Activated CD8-positive, alpha-beta memory T cell treated with anti-CD3 and anti-CD28 coated beads for 36 hours (primary cell): ENCODE measurements at regions not wholly inside any gene's neighbourhood (a gene's known extent, or its start where the extent isn't known, plus 50 kb on each side); places are given as distances from the start of the nearest gene placed in this dataset.
"Not testable (repeated sequence)": the region's sequence is repeated elsewhere in the genome, so short reads cannot be mapped to it uniquely, and the experiment has no call there.

Experiments used
- CTCF ChIA-PET: fragments of 350-600 bp; sonication (Branson Sonifier 250); formaldehyde crosslinking; loops from one replicate; lab custom pipeline; 2021; ENCODE audit warnings: antibody characterized with exemption; lab: Charles Lee
- POLR2A ChIA-PET: fragments of 350-600 bp; sonication (Branson Sonifier 250); formaldehyde crosslinking; loops from one replicate; lab custom pipeline; 2021; ENCODE audit warnings: antibody characterized with exemption; lab: Charles Lee

DNA sequence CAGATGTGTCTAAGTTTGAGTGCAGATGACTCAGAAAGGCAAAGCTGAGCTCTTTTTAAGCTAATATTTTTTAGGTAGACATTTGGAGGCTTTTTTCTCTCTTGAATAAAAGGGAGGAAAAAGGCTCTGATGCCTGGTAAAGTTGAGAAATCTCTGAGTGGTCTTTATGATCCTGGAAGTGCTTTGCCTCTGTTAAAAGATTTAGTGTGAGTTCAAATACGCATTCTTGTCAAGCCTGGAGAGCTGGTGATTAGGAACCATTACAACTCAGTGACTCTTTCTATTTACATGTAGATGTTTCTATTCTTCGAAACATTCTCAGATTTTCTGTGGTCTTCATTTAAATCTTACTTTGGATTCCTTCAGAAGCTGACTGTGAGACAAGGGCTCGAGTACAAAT is 143.4 kb upstream of the MED14 start:
- CTCF ChIA-PET, result no interaction called here

DNA sequence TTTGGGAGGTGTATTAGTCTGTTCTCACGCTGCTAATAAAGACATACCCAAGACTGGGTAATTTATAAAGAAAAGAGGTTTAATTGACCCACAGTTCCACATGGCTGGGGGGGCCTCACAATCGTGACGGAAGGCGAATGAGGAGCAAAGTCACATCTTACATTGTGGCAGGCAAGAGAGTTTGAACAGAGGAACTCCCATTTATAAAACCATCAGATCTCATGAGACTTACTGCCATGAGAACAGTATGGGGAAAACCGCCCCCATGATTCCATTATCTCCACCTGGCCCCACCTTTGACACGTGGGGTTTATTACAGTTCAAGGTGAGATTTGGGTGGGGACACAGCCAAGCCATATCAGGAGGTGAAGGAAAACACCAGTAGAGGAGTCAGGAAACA is 143.8 kb upstream of the MED14 start:
- POLR2A ChIA-PET, CTCF ChIA-PET: not testable (repeated sequence)

More for the DNA sequence above, 143.4 kb upstream of the MED14 start:
- POLR2A ChIA-PET, result no interaction called here

DNA sequence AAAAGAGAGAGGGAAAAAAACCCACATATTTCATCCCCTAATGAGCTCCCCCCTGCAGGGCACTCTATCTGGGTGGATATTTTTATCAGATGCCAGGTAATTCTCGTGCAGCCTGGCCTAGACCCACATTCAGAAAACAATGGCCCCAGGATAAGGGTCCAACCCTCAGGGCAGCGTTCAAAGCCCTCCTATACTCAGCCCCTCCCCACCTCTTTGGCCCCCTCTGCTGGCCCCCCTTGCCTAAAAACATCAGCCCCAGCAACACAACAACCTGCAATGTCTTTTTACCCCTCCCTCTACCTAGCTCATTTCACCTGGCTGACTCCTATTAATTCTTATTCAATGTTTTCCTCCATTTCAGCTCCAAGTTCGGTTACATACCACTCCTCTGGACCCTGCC is 145.4 kb upstream of the MED14 start:
- ChIA-PET CTCF (interaction anchor here (0.5 kb wide), 1 partner anchor 40 kb away, joined by 3 read pairs; no protein-coding TSS in a partner anchor), POLR2A (no interaction called here)

DNA sequence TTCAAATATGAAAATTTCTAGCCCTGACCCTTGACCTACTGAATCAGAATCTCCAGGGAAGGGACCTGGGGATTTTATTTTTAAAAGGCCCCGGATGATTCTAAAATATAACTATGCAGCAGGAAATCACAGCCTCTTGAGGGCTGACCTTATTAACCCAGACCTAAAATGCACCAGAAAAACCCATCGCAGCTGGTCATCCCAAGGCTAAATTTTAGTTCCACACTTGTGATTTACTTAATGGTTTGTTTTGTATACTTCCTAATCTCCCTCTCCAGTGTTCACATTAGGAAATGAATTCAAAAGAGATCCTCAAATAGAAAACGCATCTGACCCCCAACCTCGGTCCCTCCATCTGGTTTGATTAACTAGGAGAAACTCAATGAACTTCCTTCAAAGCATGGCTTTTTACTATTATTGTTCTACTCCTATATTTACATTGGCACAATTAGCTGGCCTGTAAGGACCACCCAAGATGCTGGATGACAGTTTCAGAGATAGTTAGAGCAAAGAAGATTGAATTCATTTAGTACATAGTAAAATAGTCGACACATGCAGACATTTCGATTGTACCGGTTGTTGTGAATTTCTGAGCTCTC is 147.8 kb upstream of the MED14 start:
- CTCF ChIA-PET, result no interaction called here
- POLR2A ChIA-PET, result no interaction called here

DNA sequence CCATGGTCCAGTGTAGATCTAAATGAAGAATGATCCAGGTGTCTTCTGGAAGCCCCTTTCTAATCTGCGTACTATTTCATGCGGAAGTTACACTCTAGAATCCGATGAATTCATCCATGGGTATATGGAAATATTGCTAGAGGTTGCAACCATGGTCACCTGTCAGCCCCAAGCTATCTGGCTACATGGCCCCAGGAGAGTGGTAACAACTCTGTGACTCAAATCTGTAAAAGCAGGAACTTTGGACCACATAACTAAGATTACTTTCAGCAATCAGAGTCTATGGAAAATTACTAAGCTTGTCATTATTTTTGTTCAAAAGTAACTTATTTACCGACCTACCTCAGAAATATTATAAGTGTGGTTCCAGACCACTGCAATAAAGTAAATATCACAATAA is 150.6 kb upstream of the MED14 start:
- ChIA-PET CTCF (no interaction called here), POLR2A (no interaction called here)

DNA sequence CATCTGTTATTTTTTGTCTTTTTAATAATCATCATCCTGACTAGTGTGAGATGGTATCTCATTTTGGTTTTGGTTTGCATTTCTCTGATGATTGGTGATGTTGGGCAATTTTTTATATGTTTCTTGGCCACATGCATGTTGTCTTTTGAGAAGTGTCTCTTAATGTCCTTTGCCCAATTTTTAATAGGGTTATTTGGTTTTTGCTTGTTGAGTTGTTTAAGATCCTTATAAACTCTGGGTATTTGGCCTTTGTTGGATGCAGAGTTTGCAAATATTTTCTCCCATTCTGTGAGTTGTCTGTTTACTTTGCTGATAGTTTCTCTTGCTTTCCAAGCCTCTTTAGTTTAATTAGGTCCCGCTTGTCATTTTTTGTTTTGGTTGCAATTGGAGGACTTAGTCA is 152.1 kb upstream of the MED14 start:
- CTCF ChIA-PET, result no interaction called here

DNA sequence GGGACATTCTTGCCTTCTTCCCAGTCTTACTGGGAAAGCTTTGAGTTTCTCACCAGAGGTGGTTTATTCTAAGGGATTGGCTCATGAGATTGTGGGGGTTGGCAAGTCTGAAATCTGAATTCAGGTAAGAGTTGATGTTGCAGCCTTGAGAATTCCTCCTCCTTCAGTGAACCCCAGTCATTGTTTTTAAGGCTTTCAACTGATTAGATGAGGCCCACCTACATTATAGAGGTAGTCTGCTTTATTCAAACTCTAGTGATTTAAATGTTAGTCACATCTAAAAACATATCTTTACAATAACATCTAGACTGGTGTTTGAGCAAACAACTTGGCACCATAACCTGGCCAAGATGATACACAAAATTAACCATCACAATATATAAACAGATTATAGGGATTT is 156.5 kb upstream of the MED14 start:
- CTCF ChIA-PET, result no interaction called here
- POLR2A ChIA-PET, result no interaction called here

More for the DNA sequence above, 152.1 kb upstream of the MED14 start:
- POLR2A ChIA-PET, result no interaction called here

DNA sequence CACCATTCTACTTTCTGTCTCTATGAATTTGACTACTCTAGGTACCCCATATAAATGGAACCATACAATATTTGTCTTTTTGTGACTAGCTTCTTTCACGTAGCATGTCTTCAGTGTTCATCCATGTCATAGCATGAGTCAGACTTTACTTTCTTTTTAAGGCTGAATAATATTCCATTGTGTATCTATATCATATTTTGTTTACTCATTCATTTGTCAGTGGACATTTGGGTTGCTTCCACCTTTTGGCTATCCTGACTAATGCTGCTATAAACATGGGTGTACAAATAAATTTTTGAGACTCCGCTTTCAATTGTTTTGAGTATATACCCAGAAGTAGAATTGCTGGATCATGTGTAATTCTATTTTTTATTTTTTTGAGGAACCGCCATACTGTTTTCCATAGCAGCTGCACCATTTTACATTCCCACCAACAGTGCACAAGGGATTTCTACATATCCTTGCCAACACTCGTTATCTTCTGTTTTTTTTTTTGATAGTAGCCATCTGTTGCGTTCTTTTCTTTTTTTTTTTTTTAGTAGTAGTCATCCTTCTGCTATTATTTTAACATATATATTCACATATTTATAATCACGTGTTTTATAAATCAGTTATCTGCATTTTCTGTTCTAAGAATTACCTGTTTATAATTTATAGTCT is 158.0 kb upstream of the MED14 start:
- POLR2A ChIA-PET, result no interaction called here
- CTCF ChIA-PET, result no interaction called here

DNA sequence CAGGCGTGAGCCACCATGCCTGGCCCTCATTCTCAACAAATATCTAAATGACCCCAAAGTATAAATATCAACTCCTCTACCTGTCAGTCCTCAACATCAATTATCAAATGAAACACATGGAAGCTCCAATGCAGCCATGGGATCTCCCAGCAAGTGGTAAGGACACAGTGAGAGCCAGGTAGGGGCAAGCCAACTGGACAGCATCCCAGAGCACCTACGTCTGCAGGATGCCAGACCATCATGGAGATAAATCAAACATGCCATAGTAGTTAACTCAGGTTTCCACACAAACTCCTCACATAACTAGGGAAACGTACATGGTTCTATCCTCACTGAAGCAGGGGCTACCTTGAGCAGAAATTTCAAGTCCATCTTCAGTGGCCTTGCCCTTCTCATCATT is 159.9 kb upstream of the MED14 start:
- CTCF ChIA-PET, result no interaction called here
- POLR2A ChIA-PET, result no interaction called here

DNA sequence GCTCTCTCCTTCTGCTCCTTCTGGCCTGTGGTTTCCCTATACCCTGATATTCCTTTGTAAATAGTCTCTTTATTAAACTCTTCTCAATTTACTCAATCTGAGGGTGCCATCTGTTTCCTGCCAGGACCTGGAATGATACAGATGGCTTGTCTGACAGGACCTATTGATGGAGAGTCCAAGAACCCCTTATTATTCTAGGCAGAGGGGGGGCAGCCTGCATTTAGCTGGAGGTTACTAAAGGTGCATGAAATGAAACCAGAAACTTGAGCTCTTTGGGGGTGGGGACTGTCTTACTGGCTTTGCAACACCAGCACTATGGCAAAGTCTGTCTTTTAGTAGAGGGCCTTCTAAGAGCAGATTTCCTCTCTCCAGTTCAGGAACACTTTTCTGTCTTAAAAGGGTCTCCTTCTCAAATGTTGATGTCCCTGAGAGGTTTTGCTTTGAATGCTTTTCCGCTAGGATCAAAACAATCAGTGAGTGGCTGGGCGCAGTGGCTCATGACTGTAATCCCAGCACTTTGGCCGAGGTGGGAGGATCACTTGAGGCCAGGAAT is 162.5 kb upstream of the MED14 start:
- ChIA-PET CTCF (no interaction called here), POLR2A (no interaction called here)

DNA sequence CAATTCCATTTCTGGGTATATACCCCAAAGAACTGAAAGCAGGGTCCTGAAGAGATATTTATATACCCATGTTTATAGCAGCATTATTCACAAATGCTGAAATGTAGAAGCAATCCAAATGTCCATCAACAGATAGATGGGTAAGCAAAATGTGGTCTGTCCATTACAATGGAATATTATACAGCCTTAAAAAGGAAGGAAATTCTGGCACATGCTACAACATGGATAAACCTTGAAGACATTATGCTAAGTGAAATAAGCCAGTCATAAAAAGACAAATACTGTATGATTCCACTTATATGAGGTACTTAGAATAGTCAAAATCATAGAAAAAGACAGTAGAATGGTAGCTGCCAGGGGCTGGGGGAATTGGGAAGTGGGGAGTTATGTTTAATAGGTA is 169.4 kb upstream of the MED14 start:
- CTCF ChIA-PET, POLR2A ChIA-PET: not testable (repeated sequence)

DNA sequence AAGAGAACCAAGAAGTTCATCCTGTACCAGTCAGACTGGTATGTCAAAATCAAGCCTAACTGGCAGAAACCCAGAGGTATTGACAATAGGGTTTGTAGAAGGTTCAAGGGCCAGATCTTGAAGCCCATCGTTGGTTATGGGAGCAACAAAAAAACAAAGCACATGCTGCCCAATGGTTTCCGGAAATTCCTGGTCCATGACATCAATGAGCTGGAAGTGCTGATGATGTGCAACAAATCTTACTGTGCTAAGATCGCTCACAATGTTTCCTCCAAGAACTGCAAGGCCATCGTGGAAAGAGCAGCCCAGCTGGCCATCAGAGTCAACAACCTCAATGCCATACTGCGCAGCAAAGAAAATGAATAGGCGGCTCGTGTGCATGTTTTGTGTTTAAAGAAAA is 172.7 kb upstream of the MED14 start:
- ChIA-PET CTCF (no interaction called here), POLR2A (no interaction called here)

DNA sequence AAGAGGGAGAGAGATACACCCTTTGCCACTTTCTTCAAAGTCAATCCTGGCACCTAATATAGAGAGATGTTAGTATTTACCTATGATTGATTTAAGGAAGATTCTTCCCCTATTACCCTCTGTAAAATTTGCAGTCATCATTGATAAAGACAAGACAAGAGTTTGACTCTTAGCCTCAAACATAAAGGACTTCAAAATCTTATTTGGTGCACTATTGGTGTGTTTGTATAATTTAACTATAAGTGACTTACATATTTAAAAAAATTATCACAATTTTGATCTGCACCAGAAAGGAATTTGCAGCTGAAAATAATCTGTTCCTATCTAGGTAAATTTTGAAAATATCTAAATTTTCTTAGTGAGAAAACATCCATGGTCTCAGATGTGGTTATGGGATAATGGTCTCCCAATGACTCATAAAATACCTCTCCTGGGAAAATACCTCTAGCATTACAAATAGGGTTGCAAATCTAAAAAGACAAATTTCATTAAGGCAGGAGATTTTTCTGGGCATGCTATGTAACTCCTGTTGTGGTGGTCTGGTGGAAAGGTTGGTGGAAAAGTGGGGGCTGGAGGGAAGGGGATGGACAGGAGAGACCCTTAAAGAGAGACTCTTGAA is 173.6 kb upstream of the MED14 start:
- CTCF ChIA-PET, result no interaction called here
- POLR2A ChIA-PET, result no interaction called here

DNA sequence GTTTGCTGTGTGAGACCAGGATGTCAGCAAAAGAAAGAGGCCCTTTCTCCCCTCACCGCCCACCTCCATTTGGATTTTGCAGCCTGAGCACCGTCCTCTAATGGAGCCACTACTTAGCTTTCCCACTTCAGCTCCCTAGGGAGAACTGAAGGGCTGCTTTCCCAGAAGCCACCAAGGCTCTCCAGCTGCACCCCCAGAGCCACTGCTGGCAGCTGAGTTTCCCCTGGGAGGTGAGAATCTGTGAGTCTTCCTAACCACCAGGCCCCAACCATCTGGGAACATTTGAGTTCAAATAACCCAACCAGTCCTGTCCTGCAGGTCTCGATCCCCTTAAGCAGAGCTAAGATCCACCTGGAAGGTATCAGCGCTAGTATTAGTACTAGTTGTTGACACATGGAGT is 173.1 kb upstream of the USP9X start:
- POLR2A ChIA-PET, result no interaction called here
- CTCF ChIA-PET, result no interaction called here

DNA sequence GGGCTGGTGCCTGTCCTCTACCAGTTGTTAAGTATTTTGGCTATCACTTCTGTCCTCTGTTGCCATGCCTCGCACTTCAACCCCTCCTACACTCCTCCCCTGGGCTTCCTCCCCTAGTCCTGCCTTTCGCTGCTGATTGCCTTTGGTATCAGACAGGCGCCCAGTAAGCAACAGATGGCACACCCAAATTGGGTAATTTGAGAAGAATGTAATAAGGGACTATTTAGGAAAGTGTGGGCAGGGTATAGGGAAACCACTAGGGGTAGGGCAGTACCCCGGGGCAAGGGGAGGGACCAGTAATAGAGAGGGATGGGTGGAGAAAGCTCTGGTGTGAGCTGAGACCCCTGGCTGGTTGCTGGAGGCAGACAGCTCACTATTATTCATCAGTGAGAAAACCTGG is 172.7 kb upstream of the USP9X start:
- POLR2A ChIA-PET, result no interaction called here

DNA sequence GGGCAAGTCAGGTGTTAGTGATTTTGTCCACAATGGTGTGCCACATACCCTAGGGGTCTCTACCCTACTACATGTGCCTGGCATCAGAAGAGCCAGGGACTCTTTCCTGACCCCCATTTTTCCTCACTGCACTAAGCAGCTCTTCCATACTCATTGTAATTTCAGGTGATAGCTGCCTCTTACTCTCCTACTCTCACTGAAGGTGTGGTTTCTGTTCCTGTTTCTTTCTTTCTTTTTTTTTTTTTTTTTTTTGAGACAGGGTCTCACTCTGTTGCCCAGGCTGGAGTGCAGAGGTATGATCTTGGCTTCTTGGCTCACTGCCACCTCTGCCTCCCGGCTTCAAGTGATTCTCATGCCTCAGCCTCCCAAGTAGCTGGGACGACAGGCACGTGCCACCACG is 164.9 kb upstream of the USP9X start:
- POLR2A ChIA-PET, result no interaction called here
- CTCF ChIA-PET, result interaction anchor here (0.7 kb wide), 1 partner anchor 40 kb away, joined by 3 read pairs; no protein-coding TSS in a partner anchor

More for the DNA sequence above, 172.7 kb upstream of the USP9X start:
- CTCF ChIA-PET, result no interaction called here

DNA sequence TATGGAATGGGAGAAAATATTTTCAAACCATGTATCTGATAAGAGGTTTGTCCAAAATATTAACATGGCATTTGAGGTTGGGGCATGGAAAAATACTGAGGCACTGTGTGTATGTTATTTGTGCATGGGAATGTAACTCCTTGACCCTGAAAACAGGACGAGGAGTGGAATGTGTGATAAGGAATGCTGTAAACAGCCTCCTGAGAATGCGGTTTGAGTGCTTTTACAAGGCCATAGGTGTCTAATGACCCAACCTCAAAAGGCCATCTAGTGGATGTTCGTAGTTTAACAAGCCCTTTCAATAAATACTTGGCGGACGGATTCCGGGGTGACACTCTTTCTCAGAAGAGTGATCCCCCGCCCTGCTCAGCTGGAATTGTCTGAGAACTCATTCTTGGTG is 162.9 kb upstream of the USP9X start:
- CTCF ChIA-PET, result no interaction called here
- POLR2A ChIA-PET, result no interaction called here

DNA sequence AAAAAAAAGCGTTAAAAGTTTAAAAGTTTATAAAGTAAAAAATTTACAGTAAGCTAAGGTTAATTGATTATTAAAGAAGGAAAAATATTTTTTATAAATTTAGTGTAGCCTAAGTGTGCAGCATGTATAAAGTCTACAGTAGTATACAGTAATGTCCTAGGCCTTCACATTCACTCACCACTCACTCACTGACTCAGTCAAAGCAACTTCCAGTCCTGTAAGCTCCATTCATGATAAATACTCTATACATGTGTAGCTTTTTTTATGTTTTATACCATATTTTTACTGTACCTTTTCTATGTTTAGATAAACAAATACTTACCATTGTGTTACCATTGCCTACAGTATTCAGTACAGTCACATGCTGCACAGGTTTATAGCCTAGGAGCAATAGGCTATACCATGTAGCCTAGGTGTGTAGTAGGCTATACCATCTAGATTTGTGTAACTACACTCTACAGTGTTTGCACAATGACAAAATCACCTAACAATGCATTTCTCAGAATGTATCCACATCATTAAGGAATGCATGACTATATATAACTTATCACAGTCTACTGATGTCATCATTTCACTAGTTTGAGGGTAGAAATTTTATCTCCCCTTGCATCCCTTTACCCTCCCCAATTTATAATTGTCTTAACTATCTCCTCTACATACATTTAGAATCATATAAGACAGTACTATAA is 158.4 kb upstream of the USP9X start:
- CTCF ChIA-PET, POLR2A ChIA-PET: not testable (repeated sequence)

DNA sequence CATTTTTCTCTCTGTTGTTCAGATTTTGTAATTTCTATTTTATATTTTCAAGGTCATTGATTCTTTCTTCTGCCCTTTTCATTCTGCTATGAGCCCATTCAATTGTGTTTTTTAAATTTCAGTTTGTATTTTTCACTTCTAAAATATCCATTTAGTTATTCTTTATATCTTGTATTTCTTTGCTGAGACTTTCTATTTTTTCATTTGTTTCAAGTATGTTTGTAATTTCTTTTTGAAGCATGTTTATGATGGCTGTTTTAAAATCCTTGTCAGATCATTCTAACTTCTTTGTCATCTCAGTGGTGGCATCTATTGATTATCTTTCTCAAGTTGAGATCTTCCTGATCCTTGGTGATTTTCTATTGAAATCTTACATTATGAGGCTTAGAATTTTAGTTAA is 157.2 kb upstream of the USP9X start:
- POLR2A ChIA-PET, result no interaction called here

DNA sequence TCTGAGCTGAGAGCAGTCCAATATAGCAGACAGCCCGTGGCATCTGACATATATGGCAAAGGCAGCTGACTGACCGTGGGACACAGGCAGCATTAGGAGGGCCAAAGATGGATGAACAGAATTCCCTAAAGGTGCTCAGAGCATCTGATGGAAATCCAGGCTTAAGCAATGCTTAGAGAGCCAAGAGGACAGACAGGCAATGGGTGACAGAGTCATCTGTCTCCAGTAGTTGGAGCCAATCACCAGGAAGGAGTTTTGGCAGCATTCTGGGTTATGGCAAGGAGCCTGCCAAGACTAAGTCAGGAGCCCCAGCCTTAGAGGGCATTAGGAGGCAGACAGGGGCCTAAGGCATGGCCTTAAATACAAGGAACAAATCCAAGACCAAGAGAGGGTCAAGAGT is 153.3 kb upstream of the USP9X start:
- CTCF ChIA-PET, result no interaction called here
- POLR2A ChIA-PET, result no interaction called here

More for the DNA sequence above, 157.2 kb upstream of the USP9X start:
- CTCF ChIA-PET, result no interaction called here
